ENCODE measurements at regions not wholly inside any gene's neighbourhood (a gene's known extent, or its start where the extent isn't known, plus 50 kb on each side); places are given as distances from the start of the nearest gene placed in this dataset.

DNA sequence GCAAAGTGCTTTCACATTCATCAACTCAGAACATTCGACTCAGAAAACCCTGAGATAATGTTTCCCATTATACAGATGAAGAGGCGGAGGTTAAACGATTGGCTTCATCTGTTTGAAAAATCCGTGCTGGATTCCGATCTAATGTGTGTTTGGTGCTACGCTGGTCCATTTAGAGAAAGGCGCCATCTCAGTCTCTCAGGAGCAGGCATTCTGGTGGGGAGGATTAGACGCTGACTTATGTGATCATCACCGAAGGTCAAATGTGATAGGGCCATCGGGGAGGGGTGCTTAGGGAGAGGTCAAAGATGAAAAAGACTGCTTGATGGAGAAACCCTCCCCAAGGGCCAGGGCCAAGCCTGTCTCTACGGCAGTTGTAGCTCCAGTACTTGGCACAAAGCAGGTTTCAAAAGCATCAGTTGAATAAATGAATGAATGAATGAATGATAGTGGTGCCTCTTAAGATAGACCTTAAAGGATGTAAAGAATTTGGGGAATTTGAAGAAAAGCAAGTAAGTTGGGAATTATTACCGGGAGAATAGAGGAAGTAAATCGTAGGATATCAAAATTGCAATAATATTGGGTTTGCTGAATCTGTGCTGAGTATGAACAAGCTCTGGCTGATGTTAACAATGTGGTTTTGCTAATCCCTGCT, 160.6 kb upstream of the SHB start:
- DNase-seq (ENCODE audit: low spot score) (no peak), FAIRE-seq (no peak)

DNA sequence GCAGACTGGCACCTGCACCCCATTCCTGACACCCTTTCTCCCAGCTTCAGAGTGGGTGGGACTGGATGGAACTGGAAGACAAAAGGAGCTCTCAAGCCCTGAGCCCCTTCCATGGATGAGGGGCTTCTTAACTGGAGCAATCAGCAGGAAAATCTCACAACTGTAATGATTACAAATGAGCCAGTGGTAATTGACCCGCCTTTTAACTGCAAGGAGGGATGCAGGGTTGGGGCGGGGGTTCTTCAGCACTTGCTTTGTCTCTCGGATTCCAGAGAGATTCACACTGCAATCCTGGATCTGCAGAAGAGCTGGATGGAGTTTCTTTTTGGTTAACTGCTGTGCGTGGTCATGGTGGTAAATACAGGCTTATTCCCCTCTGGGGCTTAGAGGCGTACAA, 160.1 kb upstream of the SHB start:
- FAIRE-seq (no peak), DNase-seq (ENCODE audit: low spot score) (no peak)

DNA sequence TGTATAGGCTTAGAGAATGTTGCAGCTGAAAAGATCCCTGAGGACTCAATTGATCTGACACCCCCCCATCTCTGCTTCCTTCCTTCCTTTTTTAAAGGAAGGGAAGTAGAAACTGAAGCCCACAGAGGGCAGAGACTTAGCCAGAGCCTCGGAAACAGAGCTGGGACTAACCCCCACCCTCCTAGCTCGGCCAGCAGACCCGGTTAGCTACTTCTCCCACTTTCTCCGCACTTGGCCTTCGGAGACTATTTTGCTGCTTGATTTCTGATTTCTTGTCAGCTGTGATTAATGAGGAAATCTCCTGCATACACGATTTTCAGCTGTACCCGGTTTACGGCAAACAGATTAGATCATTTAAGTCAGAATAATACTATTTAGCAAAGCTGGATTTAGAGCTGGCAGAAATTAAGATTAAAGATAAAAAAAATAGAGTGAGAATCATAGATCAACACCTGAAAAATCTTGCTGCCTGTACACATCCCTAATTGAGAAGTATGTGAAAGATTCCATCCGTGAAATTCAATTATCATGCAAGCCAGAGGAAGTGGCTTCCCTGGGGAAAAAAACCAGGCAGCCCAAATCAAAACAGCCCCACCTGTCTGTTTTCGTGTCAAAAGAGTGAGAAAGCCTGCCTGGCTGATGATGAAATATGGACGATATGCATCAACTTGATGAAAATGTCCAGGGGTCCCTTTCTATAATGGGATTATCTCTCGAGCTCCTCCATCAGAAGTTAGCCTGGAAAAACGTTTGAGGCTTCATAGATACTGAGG, 159.5 kb upstream of the SHB start:
- no peak for DNase-seq (ENCODE audit: low spot score)
- no peak for FAIRE-seq

DNA sequence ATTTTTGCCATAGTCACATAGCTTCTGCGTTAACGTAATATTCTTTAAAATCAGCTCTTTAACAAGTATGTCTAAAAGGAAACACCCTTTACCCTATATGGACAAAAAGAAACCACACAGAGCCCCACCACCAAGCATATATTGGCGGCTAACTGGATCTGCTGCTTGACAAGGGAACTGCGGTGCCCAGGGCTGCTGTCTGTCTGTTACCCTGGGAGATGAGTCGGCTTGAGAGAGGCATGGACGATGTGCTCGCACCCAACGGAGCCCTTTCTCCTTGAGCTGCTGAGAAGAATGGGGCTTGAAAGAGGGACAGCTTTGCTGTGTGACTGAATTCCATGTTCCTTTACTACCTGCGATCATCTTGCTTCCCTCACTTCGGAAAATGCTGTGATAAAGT, 158.6 kb upstream of the SHB start:
- FAIRE-seq (no peak), DNase-seq (ENCODE audit: low spot score) (peak; percentile 19)

DNA sequence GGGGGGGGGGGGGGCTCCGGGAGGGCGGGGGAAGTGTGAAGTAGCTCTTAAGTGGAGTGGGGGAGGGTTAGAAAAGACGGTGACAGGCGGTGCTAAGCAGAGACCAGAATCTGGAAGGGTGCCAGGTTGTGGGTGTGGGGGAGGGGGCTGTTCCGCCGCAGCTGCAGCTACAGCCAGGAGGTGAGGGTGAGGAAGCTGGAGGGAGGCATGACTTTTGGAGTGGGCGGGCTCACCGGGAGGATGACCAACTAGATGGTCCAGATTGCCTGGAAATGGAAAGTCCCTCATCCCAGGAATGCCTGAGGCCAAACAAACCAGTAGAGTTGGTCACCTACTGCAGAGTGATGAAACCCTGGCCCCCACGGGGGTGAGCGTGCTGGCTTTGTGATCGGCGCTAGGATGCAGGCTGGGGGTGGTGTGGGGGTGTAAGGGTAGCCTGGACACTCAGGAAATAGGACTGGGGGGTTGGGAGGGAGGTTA, 158.1 kb upstream of the SHB start:
- DNase-seq (ENCODE audit: low spot score) (peak; percentile 95), FAIRE-seq (peak; percentile 72)

DNA sequence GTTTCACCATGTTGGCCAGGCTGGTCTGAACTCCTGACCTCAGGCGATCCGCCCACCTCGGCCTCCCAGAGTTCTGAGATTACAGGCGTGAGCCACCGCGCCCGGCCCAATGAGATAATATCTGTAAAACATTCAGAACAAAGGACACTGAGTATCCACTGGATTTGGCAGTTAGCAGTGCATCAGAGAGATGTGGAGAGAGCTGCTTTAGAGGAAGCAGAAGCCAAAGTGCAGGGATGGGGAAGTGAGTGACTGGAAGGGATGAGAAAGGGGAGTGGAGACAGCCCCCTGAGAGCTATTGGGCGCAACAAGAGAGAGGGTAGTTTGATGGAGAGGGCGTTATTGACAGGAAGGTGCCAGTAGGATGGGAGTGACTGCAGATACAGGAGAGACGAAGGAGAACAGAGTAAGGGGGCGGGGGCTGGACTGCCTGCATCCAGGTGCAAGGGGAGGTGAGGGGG, 157.5 kb upstream of the SHB start:
- DNase-seq (ENCODE audit: low spot score) = no peak
- no peak for FAIRE-seq

DNA sequence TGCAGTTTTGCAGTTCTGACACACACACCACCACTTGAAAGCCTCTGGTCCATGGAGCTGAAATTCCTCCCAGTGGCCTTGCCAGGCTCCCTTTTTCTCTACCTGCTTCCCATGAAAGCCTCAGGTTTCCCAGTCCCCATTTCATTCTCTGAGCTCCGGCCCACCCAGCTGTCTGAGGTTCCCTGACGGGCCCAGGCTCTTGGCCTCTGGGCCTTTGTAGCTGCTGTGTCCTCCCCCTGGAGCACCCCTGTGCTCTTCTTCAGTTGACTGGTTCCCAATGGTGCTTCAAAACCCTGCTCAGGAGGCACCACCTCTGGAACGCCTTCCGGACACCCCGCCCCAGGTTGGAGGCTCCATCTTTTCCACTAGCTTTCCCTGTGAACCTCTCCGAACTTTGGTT, 155.9 kb upstream of the SHB start:
- FAIRE-seq (no peak), DNase-seq (ENCODE audit: low spot score) (no peak)

DNA sequence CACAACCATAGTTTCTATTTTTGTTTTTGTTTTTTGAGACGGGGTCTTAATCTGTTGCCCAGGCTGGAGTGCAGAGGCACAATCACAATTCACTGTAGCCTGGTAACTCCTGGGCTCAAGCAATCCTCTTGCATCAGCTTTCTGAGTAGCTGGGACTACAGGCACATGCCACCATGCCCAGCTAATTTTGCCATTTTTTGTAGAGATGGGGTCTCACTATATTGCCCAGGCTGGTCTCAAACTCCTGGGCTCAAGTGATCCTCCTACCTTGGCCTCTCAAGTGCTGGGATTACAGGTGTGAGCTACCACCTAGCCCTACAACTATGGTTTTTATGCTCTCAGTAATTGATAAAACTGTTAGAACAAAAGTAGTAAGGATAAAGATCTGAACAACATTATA, 147.5 kb upstream of the SHB start:
- DNase-seq (ENCODE audit: low spot score) = no peak
- no peak for FAIRE-seq

DNA sequence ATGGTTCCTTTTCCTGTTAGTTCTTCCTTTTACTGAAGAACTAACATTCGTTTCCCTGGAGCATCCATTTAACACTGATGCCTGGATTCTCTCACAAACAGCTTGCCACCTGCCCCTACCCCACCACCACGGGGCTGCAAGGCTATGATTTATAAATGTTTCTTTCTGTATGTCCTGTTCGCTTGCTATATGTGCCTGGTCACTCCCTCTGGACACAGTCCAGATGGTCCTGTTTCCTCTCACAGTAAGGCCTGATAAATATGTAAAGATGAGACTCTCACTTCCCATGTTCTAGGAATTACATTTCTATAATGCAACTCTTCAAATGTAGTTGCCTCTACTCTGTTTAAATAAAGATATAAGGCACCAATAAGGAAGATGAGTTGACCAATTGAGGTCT, 146.4 kb upstream of the SHB start:
- FAIRE-seq = no peak
- DNase-seq (ENCODE audit: low spot score) = no peak

DNA sequence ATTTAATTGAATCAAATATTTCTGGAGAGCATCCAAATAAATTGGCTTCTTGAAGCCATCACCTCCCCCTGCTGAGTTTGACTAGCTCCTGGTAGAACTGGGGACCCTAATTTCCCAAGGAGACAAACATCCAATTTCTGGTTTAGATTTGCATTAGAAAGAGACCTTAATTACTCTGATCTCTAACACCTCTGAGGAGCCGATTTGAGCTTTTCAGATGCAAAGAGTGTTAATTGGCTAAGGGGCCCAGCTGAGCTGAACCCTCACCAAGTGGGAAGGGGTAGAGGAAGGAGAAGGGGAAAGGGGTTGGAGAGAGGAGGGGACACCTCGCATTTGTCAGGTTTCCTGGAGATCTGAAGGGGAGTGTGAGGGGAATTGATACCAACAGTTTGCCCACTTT, 145.4 kb upstream of the SHB start:
- FAIRE-seq (no peak), DNase-seq (ENCODE audit: low spot score) (no peak)

DNA sequence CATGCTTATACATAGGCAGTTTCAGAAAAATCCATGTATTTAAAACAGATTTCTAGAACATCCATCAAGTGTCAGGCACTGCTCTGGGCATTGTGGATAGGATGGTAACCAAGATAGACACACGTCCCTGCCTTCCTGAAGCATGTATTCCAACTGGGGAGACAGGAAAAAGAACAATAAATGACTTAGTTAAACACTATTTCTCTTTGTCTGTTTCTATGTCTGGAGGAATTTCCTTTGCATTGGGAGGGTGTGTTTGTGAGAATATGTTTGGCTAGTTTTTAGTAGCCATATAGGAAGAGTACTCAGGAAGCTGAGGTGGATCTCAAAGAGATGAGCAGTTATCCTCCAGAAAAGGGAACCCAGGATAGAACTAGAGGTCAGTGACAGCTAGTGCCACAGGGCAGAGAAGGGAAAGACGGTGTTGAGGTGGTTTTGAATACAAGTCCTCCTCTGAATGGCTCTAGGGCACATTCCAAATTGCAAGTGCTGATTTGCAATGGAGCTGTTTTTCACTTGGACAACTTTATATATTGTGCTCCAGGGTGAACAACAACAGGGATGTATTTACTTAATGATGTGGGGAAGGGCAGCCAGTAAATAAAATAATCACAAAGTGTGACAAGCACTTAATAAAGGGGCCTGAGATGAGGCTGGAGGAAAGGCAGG, 144.7 kb upstream of the SHB start:
- no peak for DNase-seq (ENCODE audit: low spot score)
- no peak for FAIRE-seq

DNA sequence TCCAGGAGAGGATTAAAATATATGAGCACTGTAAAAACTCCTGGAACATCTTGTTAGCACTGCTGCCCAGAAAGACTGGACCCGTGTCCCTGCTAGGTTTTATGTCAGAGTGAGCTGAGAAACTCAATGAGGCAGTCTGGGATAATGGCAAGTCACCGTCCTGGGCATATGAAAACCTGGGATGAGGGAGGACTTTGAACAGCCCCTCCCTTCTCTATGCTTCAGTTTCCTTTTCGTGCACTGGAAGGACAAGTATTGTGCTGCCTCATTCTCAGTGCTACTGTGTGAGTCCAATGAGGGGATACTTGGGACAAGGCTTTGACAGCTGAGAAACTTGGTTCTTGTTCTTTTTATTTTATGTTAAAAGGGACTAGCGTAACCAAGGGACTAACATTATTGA, 143.0 kb upstream of the SHB start:
- no peak for DNase-seq (ENCODE audit: low spot score)
- no peak for FAIRE-seq

DNA sequence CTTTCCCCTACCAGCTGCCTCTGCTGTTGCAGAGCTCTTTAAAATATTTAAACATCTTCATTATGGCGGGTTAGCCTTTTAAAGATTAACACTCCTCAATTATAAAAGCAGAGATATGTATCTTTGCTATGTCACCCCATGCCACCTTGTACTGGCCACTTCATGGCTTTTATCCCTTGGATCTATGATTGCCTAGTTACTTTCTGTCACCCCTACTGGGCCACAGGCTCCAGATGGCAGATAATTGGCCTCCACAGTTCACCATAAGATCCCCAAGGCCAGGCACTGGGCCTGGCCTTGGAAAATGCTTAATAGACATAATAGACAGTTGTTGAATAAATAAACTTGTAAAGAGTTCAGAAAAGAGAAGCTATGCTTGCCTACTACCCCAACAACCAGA, 142.0 kb upstream of the SHB start:
- no peak for FAIRE-seq

DNA sequence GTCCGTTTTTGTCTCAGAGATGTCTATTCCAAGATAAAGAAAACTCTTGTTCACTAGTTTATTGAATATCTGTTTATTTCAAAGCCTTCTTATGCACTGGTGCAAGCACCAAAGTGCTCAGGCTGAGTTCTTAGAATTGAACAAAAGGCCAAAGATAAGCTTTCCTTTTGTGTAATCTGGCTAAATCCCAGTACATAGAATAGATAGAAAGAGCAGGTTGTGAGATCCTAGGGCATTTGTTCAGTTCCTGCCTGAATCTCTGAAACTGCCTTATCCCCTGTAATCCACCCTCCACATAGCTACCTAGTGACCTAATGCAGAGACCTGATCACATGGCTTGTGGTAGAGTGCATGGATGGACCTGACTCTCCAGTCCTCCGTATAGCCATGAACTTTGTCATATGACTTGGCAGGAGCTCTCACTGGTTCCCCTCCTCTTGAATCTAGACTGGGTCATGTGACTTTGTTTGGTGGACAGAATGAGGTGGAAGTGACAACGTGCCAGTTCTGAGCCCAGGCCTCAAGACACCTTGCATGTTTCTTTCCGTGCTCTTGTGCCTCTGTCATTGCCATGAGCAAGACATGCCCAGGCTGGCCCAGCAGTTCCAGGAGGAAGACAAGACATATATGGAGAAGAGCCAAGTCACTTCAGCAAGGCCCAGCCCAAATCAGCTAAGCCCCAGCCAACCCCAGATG, 139.3 kb upstream of the SHB start:
- FAIRE-seq = no peak
- peak; percentile 13 for DNase-seq (ENCODE audit: low spot score)

More for the DNA sequence above, 142.0 kb upstream of the SHB start:
- no peak for DNase-seq (ENCODE audit: low spot score)

DNA sequence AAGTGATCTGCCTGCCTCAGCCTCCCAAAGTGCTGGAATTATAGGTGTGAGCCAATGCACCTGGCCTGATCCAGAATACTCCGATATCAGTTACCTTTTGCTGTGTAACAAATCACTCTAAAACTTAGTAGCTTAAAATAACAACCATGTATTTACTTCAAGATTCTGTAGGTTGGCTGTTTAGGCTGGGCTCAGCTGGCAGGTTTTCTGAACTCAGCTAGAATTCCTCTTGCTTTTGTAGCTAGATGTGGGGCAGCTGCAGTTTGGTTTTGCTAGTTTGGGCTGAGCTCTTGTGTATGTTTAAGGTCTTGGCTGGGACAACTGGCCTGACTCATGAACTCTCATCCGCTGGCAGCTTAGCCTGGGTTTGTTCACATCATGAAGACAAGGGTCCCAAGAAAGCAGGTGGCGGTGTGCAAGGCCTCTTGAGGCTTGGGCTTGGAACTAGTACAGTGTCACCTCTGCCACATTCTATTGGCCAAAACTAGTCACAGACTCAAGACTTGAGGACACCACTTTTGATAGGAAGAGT, 138.3 kb upstream of the SHB start:
- no peak for DNase-seq (ENCODE audit: low spot score)
- FAIRE-seq = no peak

DNA sequence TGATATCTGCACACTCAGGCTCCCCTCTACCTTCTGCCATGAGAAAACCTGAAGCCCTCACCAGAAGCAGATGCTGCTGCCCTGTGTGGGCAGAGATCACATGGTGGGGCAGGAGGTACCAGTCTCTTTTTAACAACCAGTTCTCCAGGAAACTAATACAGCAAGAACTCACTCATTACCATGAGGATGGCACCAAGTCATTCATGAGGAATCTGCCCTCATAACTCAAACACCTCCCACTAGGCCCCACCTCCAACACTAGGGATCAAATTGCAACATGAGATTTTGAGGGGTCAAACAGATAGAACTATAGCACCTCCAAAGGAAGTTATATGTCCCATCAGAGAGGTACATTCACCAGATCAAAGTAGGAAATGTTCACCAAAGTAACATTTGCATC, 136.3 kb upstream of the SHB start:
- DNase-seq (ENCODE audit: low spot score) = no peak
- no peak for FAIRE-seq

DNA sequence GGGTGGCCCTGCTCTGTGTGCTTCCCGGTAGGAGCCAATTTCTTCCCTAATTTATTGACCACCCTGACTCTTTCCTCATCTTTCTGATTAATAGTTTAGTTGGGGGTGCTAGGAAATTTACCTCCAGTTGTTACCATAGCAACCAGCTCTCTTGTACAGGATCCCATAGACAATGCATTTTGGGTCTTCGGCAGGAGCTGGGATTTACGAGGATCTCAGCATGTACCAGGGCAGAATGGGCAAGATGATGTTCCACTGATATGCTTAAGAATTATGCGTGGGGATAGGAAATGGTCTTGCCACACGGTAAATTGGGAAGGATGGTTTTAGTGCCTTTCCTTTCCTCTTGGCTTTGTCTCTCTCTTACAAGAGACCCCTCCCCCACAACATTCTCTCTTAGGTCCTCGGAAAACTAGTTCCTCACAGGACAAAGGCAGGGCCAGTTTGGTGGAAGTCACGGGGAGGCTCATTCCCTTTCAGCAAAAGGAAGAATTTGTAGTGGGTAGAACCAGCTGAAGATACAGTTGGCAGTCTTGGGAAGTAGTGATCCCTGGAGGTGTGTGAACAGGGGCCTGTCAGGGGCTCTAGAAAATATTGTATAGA, 133.4 kb upstream of the SHB start:
- DNase-seq (ENCODE audit: low spot score) (no peak), FAIRE-seq (no peak)

DNA sequence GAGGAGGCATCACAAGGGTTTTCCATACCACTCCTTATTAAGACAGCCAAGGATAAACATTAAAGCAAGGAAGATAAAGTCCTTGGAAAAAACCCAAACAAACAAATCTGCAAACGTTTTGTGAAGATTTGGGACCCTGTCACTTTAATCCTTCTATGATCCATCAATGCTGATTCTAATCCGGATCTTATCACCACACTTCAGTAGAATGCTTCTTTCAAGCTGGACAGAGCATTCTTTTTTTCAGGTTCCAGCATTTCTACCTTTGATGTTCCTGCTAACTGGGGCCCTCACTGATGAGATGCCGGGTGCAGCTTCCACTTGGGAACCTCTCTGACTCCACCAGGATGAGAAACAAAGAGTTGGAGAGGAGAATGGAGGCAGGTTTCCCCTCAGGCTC, 132.8 kb upstream of the SHB start:
- FAIRE-seq = no peak

DNA sequence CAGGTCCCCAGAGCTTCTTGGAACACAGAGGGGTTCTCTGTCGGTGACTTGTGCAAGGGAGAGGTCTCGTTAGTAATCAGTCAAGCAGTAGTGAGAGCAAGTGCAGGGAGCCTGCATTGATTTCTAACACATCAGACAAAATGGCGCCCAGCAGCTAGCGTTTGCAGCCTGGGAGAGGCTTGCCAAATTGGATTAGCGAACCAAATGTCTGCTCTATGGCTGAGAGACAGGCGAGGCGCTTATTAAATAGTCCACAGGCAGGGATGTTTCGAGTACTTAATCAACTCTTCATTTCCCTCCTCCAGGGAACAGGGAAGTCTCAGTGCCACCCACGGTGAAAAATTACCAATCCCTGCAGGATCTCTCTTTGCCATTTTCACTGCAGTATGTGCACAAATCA, 131.4 kb upstream of the SHB start:
- FAIRE-seq (no peak), DNase-seq (ENCODE audit: low spot score) (no peak)

More for the DNA sequence above, 132.8 kb upstream of the SHB start:
- no peak for DNase-seq (ENCODE audit: low spot score)

DNA sequence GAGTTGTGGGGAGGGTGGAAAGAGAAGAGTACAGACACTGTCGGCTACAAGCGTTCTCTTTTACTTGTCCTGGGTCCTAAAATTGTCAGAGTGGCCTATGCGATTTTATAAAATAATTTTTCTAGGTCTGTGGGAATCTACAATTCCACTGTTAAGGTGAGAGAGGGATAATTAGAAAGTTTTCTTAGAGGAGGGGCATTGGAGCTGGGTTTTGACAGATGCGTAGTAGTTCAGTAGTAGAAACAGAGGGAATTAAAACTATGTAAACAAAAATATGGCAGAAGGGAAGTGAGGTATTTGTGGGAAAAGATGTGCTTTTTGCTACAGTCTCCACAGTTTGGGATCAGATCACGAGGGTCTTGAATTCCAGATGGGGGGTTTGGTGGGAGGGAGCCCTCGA, 129.1 kb upstream of the SHB start:
- no peak for DNase-seq (ENCODE audit: low spot score)
- no peak for FAIRE-seq

DNA sequence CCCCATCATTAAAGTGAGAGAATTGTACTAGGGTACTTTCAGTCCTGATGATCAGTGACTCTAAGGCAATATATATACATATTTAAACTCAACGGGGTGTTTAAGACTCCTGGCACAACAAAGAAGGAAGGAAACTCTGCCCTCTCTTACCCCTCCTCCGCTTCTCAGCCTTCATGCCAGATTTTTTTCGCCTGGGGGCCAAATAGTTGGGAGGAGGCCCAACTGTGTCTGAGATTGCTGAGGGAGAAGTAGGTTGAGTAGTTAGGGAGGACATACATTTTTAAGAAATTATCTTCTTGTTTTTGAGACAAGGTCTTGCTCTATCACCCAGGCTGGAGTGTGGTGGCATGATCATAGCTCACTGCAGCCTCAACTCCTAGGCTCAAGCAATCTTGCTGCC, 127.7 kb upstream of the SHB start:
- DNase-seq (ENCODE audit: low spot score) (no peak), FAIRE-seq (no peak)
